ENCODE measurements at regions not wholly inside any gene's neighbourhood (a gene's known extent, or its start where the extent isn't known, plus 50 kb on each side); places are given as distances from the start of the nearest gene placed in this dataset.

- TF ChIP-seq, protein P1, sequence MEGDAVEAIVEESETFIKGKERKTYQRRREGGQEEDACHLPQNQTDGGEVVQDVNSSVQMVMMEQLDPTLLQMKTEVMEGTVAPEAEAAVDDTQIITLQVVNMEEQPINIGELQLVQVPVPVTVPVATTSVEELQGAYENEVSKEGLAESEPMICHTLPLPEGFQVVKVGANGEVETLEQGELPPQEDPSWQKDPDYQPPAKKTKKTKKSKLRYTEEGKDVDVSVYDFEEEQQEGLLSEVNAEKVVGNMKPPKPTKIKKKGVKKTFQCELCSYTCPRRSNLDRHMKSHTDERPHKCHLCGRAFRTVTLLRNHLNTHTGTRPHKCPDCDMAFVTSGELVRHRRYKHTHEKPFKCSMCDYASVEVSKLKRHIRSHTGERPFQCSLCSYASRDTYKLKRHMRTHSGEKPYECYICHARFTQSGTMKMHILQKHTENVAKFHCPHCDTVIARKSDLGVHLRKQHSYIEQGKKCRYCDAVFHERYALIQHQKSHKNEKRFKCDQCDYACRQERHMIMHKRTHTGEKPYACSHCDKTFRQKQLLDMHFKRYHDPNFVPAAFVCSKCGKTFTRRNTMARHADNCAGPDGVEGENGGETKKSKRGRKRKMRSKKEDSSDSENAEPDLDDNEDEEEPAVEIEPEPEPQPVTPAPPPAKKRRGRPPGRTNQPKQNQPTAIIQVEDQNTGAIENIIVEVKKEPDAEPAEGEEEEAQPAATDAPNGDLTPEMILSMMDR (IDR thresholded peaks at IDR 0.05) = no peak
- no peak for TF ChIP-seq EZH2 (IDR thresholded peaks at IDR 0.05; ENCODE audit: borderline replicate concordance, insufficient read depth, low read depth, low read length, poor library complexity, severe bottlenecking)
Measured at GRCh38 chr19:7421941-7422744, 66.7 kb downstream of the PEX11G start.

All from B cell (primary cell).